ENCODE measurements at regions not wholly inside any gene's neighbourhood (a gene's known extent, or its start where the extent isn't known, plus 50 kb on each side); places are given as distances from the start of the nearest gene placed in this dataset.

DNA sequence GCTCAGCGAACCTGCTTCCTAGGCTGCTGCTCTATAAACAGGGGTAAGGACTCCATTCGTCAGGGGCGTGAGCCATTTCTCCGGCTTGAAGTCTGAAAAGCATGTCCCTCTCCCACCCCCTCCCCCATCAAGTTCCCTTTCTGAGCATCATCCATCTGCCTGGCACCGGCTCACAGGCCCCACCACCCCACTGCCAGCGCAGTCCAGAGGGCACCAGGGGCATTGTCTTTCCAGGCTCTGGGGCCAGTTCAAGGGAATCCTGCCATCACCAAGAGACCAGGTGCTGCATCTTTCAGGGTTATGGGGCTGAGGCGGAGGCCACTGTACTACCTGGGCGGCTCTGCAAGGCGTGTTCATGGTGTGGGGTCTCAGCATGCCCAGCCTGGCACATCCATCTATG, 64.7 kb upstream of the EDAR start:
- TF ChIP-seq, protein P1, sequence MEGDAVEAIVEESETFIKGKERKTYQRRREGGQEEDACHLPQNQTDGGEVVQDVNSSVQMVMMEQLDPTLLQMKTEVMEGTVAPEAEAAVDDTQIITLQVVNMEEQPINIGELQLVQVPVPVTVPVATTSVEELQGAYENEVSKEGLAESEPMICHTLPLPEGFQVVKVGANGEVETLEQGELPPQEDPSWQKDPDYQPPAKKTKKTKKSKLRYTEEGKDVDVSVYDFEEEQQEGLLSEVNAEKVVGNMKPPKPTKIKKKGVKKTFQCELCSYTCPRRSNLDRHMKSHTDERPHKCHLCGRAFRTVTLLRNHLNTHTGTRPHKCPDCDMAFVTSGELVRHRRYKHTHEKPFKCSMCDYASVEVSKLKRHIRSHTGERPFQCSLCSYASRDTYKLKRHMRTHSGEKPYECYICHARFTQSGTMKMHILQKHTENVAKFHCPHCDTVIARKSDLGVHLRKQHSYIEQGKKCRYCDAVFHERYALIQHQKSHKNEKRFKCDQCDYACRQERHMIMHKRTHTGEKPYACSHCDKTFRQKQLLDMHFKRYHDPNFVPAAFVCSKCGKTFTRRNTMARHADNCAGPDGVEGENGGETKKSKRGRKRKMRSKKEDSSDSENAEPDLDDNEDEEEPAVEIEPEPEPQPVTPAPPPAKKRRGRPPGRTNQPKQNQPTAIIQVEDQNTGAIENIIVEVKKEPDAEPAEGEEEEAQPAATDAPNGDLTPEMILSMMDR (IDR thresholded peaks at IDR 0.05): no peak
- no peak for TF ChIP-seq POLR2A (IDR thresholded peaks at IDR 0.05)

All from Peyer's patch (tissue), 4 donors.